AG04450 (cell line): ENCODE measurements at regions not wholly inside any gene's neighbourhood (a gene's known extent, or its start where the extent isn't known, plus 50 kb on each side); places are given as distances from the start of the nearest gene placed in this dataset.

Experiments
- CTCF ChIA-PET: fragments of 300-600, 350-600 bp; formaldehyde crosslinking; extraction: SDS; loops from one replicate; lab custom pipeline; 2022; ENCODE audit warnings: antibody characterized with exemption, inconsistent platforms; lab: Charles Lee
- POLR2A ChIA-PET: fragments of 350-600 bp; formaldehyde crosslinking; extraction: SDS; loops from one replicate; lab custom pipeline; 2021; ENCODE audit warnings: antibody characterized with exemption, inconsistent platforms; lab: Yijun Ruan, JAX
- DNase-seq: peaks from one replicate; pipeline ENCODE4 v3.0.0-alpha.2; 2011; ENCODE audit warnings: low read depth, low spot score
- H3K27ac ChIP-seq: one replicate; pipeline ENCODE4 v1.5.1; 2012; ENCODE audit warnings: low read depth, low read length, control low read depth
- H3K27me3 ChIP-seq: one replicate; pipeline ENCODE4 v1.6.0; 2012; ENCODE audit warnings: low read length; ENCODE audit not compliant: control insufficient read depth, insufficient read depth
- H3K4me3 ChIP-seq: 2 replicates; pipeline ENCODE4 v1.5.1; 2011; ENCODE audit warnings: mild to moderate bottlenecking, low read depth, low read length, control low read depth
- H3K9me3 ChIP-seq: 2 replicates; pipeline ENCODE4 v1.5.1; 2012; ENCODE audit warnings: low read length; ENCODE audit not compliant: control insufficient read depth, insufficient read depth
- CTCF ChIP-seq: IDR thresholded peaks from 2 replicates; pipeline ENCODE4 v1.5.1; 2011; ENCODE audit warnings: low read depth, low read length, control low read depth, inconsistent platforms

- ChIA-PET POLR2A (no interaction called here), CTCF (no interaction called here)
- Histone ChIP-seq H3K27me3 (no peaks in the 10 kb centered on the region), H3K4me3 (no peak overlapping the region), H3K9me3 (peaks cover 3% of the 10 kb centered on the region; the same call in 1 of the 2 replicates), H3K27ac (no peak overlapping the region)
- DNase-seq = no peak
- no peak for TF ChIP-seq CTCF
These were observed 185.5 kb upstream of the AFF2 start for GRCh38 chrX:148314876-148315275.

- no peak overlapping the region for H3K4me3 ChIP-seq
- DNase-seq = no peak
- POLR2A ChIA-PET = no interaction called here
- no peak for TF ChIP-seq CTCF
- H3K27ac ChIP-seq = no peak overlapping the region
- no peaks in the 10 kb centered on the region for H3K27me3 ChIP-seq
- H3K9me3 ChIP-seq = no peaks in the 10 kb centered on the region
- CTCF ChIA-PET = no interaction called here
These were observed 184.0 kb upstream of the AFF2 start for GRCh38 chrX:148316446-148316845.

- H3K9me3 ChIP-seq = peaks cover 5% of the 10 kb centered on the region
- TF ChIP-seq CTCF = no peak
- H3K27ac ChIP-seq = no peak overlapping the region
- no peaks in the 10 kb centered on the region for H3K27me3 ChIP-seq
- H3K4me3 ChIP-seq = no peak overlapping the region
- DNase-seq = no peak
- CTCF ChIA-PET = no interaction called here
- POLR2A ChIA-PET = no interaction called here
These were observed 177.5 kb upstream of the AFF2 start for GRCh38 chrX:148322906-148323305.

GRCh38 chrX:148333989-148334388, 166.4 kb upstream of the AFF2 start:
- ChIA-PET CTCF (no interaction called here), POLR2A (no interaction called here)
- H3K4me3 ChIP-seq = no peak overlapping the region
- no peak for TF ChIP-seq CTCF
- no peaks in the 10 kb centered on the region for H3K27me3 ChIP-seq
- H3K9me3 ChIP-seq = peaks cover 11% of the 10 kb centered on the region
- no peak overlapping the region for H3K27ac ChIP-seq
- no peak for DNase-seq

- ChIA-PET CTCF (no interaction called here), POLR2A (no interaction called here)
- DNase-seq = no peak
- TF ChIP-seq CTCF = no peak
- Histone ChIP-seq H3K27ac (no peak overlapping the region), H3K9me3 (peaks cover 7% of the 10 kb centered on the region; the same call in 1 of the 2 replicates), H3K27me3 (no peaks in the 10 kb centered on the region), H3K4me3 (no peak overlapping the region)
These were observed 162.5 kb upstream of the AFF2 start for GRCh38 chrX:148337873-148338272.
